H1 (cell line): ENCODE measurements at regions not wholly inside any gene's neighbourhood (a gene's known extent, or its start where the extent isn't known, plus 50 kb on each side); places are given as distances from the start of the nearest gene placed in this dataset.
A peak's percentile ranks its signal among the peaks of the same experiment; 100 is the strongest.

Experiments used
- CTCF ChIA-PET: fragments of 300-600 bp; sonication (Branson Sonifier 250); formaldehyde crosslinking; loops from one replicate; lab custom pipeline; 2021; ENCODE audit not compliant: partially characterized antibody; lab: Charles Lee
- POLR2A ChIA-PET: fragments of 300-600 bp; sonication (Branson Sonifier 250); formaldehyde crosslinking; loops from one replicate; lab custom pipeline; 2021; ENCODE audit warnings: inconsistent platforms; ENCODE audit not compliant: partially characterized antibody; lab: Charles Lee
- DNase-seq, 2 experiments: peaks; one replicate each; pipeline versions ENCODE4 v3.0.0 to v3.0.0-alpha.2; 2010 to 2022; ENCODE audit warnings: low spot score in 2 of 2, low read depth in 1 of 2, mixed read lengths in 1 of 2
- FAIRE-seq: peaks from 2 replicates; lab custom pipeline; 2011; peaks lifted over from hg19 to GRCh38; lab: Jason Lieb, UNC
- H2AFZ ChIP-seq: 2 replicates; pipeline ENCODE4 v1.8.1; 2012; ENCODE audit warnings: low read length, inconsistent platforms
- H2AK5ac ChIP-seq: 2 replicates; pipeline ENCODE4 v1.6.1; 2013; ENCODE audit warnings: low read depth, low read length
- H2BK120ac ChIP-seq: replicated peaks from 2 replicates; pipeline ENCODE3; 2013; ENCODE audit warnings: low read depth, low read length, inconsistent platforms
- H2BK12ac ChIP-seq: 2 replicates; pipeline ENCODE4 v1.6.1; 2013; ENCODE audit warnings: low read depth, low read length
- H2BK15ac ChIP-seq: 2 replicates; pipeline ENCODE4 v1.6.1; 2013; ENCODE audit warnings: low read length
- H2BK20ac ChIP-seq: 2 replicates; pipeline ENCODE4 v1.6.1; 2013; ENCODE audit warnings: low read length
- H2BK5ac ChIP-seq: 2 replicates; pipeline ENCODE4 v1.6.1; 2013; ENCODE audit warnings: low read depth, low read length
- H3K14ac ChIP-seq: 2 replicates; pipeline ENCODE4 v1.6.1; 2013; ENCODE audit warnings: inconsistent platforms; ENCODE audit not compliant: insufficient read length
- H3K18ac ChIP-seq: 2 replicates; pipeline ENCODE4 v1.6.1; 2013; ENCODE audit warnings: low read length; ENCODE audit errors: extremely low read depth
- H3K23ac ChIP-seq: 2 replicates; pipeline ENCODE4 v1.6.1; 2013; ENCODE audit warnings: inconsistent platforms; ENCODE audit not compliant: insufficient read length
- H3K23me2 ChIP-seq: 2 replicates; pipeline ENCODE4 v1.6.1; 2013; ENCODE audit warnings: low read depth, low read length
- H3K27ac ChIP-seq: 2 replicates; pipeline ENCODE4 v1.6.1; 2011; ENCODE audit warnings: low read depth, low read length, inconsistent platforms
- H3K27me3 ChIP-seq, 4 experiments: replicated peaks in 1 of 4; 1 replicate in 1 of 4; 2 replicates in 3 of 4; pipeline versions ENCODE4 v1.6.1 to v1.8.1; 2011 to 2013; ENCODE audit warnings: low read length in 3 of 4, mild to moderate bottlenecking in 3 of 4, inconsistent platforms in 2 of 4, mixed read lengths in 2 of 4, moderate library complexity in 1 of 4; ENCODE audit not compliant: control insufficient read depth in 3 of 4, insufficient read depth in 3 of 4; ENCODE audit errors: extremely low read depth in 1 of 4
- H3K36me3 ChIP-seq, 4 experiments: 2 replicates each; pipeline versions ENCODE4 v1.6.1 to v1.8.1; 2011 to 2013; ENCODE audit warnings: mild to moderate bottlenecking in 4 of 4, low read length in 3 of 4, moderate library complexity in 2 of 4, control low read depth in 1 of 4, inconsistent platforms in 1 of 4; ENCODE audit not compliant: insufficient read depth in 4 of 4, control insufficient read depth in 2 of 4
- H3K4ac ChIP-seq: replicated peaks from 2 replicates; pipeline ENCODE3; 2013; ENCODE audit warnings: low read length, low read depth, mixed read lengths, inconsistent platforms; ENCODE audit not compliant: insufficient read length
- H3K4me1 ChIP-seq, 4 experiments: replicated peaks in 1 of 4; 1 replicate in 1 of 4; 2 replicates in 3 of 4; pipeline versions ENCODE4 v1.6.1 to v1.8.1; 2011 to 2013; ENCODE audit warnings: low read length in 3 of 4, inconsistent platforms in 2 of 4, mixed read lengths in 1 of 4; ENCODE audit not compliant: insufficient read depth in 4 of 4, control insufficient read depth in 3 of 4
- H3K4me2 ChIP-seq, 2 experiments: 2 replicates each; pipeline versions ENCODE4 v1.6.1 to v1.8.1; 2011 to 2013; ENCODE audit warnings: low read depth in 2 of 2, low read length in 2 of 2, control low read depth in 1 of 2, inconsistent platforms in 1 of 2, mild to moderate bottlenecking in 1 of 2; ENCODE audit not compliant: insufficient read depth in 1 of 2
- H3K4me3 ChIP-seq, 4 experiments: fragments of 200-600, 300-600 bp in 1 of 4; sonication (generic), shearing (Covaris generic), sonication (Bioruptor Twin) in 1 of 4; 2 replicates each; pipeline versions ENCODE4 v1.5.1 to v1.8.1; 2011 to 2016; ENCODE audit warnings: low read length in 4 of 4, low read depth in 3 of 4, control low read depth in 2 of 4, inconsistent platforms in 2 of 4, mild to moderate bottlenecking in 2 of 4, mixed read lengths in 1 of 4, moderate library complexity in 1 of 4; ENCODE audit not compliant: insufficient read depth in 2 of 4; ENCODE audit errors: extremely low read depth in 1 of 4
- H3K56ac ChIP-seq: replicated peaks from 2 replicates; pipeline ENCODE3; 2013; ENCODE audit warnings: low read depth, mild to moderate bottlenecking, mixed read lengths, low read length, inconsistent platforms; ENCODE audit not compliant: insufficient read length
- H3K79me1 ChIP-seq: 2 replicates; pipeline ENCODE4 v1.6.1; 2013; ENCODE audit warnings: low read depth, low read length, control low read depth
- H3K79me2 ChIP-seq, 2 experiments: 2 replicates each; pipeline versions ENCODE4 v1.6.1 to v1.8.1; 2012 to 2013; ENCODE audit warnings: low read length in 2 of 2, mild to moderate bottlenecking in 2 of 2, inconsistent platforms in 1 of 2; ENCODE audit not compliant: insufficient read depth in 2 of 2, control insufficient read depth in 1 of 2
- H3K9ac ChIP-seq, 4 experiments: replicated peaks in 1 of 4; 1 replicate in 1 of 4; 2 replicates in 3 of 4; pipeline versions ENCODE4 v1.6.1 to v1.8.1; 2011 to 2013; ENCODE audit warnings: low read depth in 3 of 4, low read length in 3 of 4, control low read depth in 2 of 4, mild to moderate bottlenecking in 2 of 4, moderate library complexity in 2 of 4, inconsistent platforms in 1 of 4; ENCODE audit errors: extremely low read depth in 1 of 4
- H3K9me3 ChIP-seq, 2 experiments: 2 replicates each; pipeline versions ENCODE4 v1.6.1 to v1.8.1; 2012 to 2013; ENCODE audit warnings: mild to moderate bottlenecking in 2 of 2, moderate library complexity in 2 of 2, control low read depth in 1 of 2, inconsistent platforms in 1 of 2, low read depth in 1 of 2, low read length in 1 of 2, mixed read lengths in 1 of 2; ENCODE audit not compliant: insufficient read depth in 2 of 2
- H4K20me1 ChIP-seq, 2 experiments: replicated peaks in 1 of 2; 2 replicates each; pipeline versions ENCODE3 to v1.8.1; 2011 to 2013; ENCODE audit warnings: inconsistent platforms in 2 of 2, low read length in 2 of 2, mild to moderate bottlenecking in 1 of 2; ENCODE audit not compliant: insufficient read depth in 2 of 2, control insufficient read depth in 1 of 2
- H4K5ac ChIP-seq: 2 replicates; pipeline ENCODE4 v1.6.1; 2013; ENCODE audit warnings: low read length, low read depth, mixed read lengths, inconsistent platforms; ENCODE audit not compliant: insufficient read length
- H4K8ac ChIP-seq: 2 replicates; pipeline ENCODE4 v1.8.0; 2013; ENCODE audit warnings: mild to moderate bottlenecking, moderate library complexity, low read length, inconsistent platforms; ENCODE audit not compliant: insufficient read depth; ENCODE audit errors: extremely low read depth
- H4K91ac ChIP-seq: replicated peaks from 2 replicates; pipeline ENCODE3; 2013; ENCODE audit warnings: low read length, mixed read lengths, inconsistent platforms; ENCODE audit not compliant: insufficient read length
- CBX5 ChIP-seq: fragments of 300-800, 300-1000 bp; sonication (generic); IDR thresholded peaks from 2 replicates; pipeline ENCODE4 v1.7.1; 2016; ENCODE audit warnings: antibody characterized with exemption, low read length, low read depth
- EGR1 ChIP-seq: IDR thresholded peaks from 2 replicates; pipeline ENCODE4 v1.6.1; 2011; ENCODE audit warnings: low read depth, low read length, borderline replicate concordance
- EP300 ChIP-seq, 2 experiments: IDR thresholded peaks; 1 replicate in 1 of 2; 2 replicates in 1 of 2; pipeline ENCODE4 v1.6.1; 2011 to 2012; ENCODE audit warnings: low read depth in 2 of 2, low read length in 2 of 2, mild to moderate bottlenecking in 2 of 2, borderline replicate concordance in 1 of 2, inconsistent platforms in 1 of 2, moderate library complexity in 1 of 2
- EZH2 ChIP-seq: fragments of 200-600 bp; sonication (generic); IDR thresholded peaks from 2 replicates; pipeline ENCODE4 v1.7.1; 2012; ENCODE audit warnings: low read depth, mild to moderate bottlenecking, moderate library complexity, low read length, inconsistent platforms; ENCODE audit not compliant: severe bottlenecking
- NANOG ChIP-seq: IDR thresholded peaks from 2 replicates; pipeline ENCODE4 v1.6.1; 2011; ENCODE audit warnings: low read length, low read depth, mild to moderate bottlenecking, inconsistent platforms; ENCODE audit not compliant: insufficient read depth, poor library complexity, severe bottlenecking
- NRF1 ChIP-seq: IDR thresholded peaks from 2 replicates; pipeline ENCODE4 v1.6.1; 2011; ENCODE audit warnings: mild to moderate bottlenecking, low read depth, low read length, improper control_type of control experiment
- RAD21 ChIP-seq, 2 experiments: IDR thresholded peaks in 1 of 2; conservative IDR thresholded peaks in 1 of 2; 2 replicates each; pipeline ENCODE4 v1.6.1; 2011; ENCODE audit warnings: low read depth in 2 of 2, low read length in 2 of 2, improper control_type of control experiment in 1 of 2, inconsistent platforms in 1 of 2, mild to moderate bottlenecking in 1 of 2, moderate library complexity in 1 of 2
- RFX5 ChIP-seq: IDR thresholded peaks from 2 replicates; pipeline ENCODE4 v1.6.1; 2011; ENCODE audit warnings: low read depth, low read length, improper control_type of control experiment, borderline replicate concordance
- TBP ChIP-seq: IDR thresholded peaks from 2 replicates; pipeline ENCODE4 v1.6.1; 2011; ENCODE audit warnings: low read depth, low read length, improper control_type of control experiment
- WGBS, 2 experiments: shearing (Covaris generic) in 1 of 2; methylation state at CpG; one replicate each; pipeline versions ENCODE4 v1.1.6 to v1.1.7; 2013 to 2015; ENCODE audit warnings: low lambda C conversion rate in 2 of 2, mixed read lengths in 2 of 2, inconsistent platforms in 1 of 2, low coverage in 1 of 2, missing lambda C conversion rate in 1 of 2; ENCODE audit not compliant: insufficient replicate concordance in 2 of 2, insufficient coverage in 1 of 2, insufficient read length in 1 of 2; ENCODE audit errors: extremely low coverage in 1 of 2, missing lambda C conversion rate in 1 of 2; 5-methylcytosine and 5-hydroxymethylcytosine counted together

DNA sequence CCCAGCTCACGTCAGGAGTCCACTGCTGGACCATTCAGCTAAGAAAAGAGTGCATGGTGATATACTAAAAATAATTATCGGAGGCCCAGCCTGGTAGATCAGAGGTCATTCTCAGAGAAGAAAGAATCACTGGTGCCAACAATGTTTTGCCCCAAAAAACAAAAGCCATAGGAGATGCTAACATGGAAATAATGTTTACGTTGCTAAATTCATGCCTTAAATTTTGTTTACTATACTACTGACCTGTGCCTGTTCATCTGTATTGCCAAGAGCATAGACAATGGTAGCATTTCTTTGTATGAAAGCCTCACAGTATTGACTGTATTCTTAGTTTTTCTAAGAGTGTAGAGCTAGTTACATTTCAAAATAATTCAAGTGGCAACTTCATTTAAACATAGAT is 138.1 kb upstream of the GPR149 start:
- Histone ChIP-seq H4K8ac (no peak overlapping the region), H4K20me1 (no peaks in the 10 kb centered on the region), H2BK12ac (no peak overlapping the region), H3K23ac (no peak overlapping the region), H3K56ac (no peak overlapping the region), H3K79me2 (no peaks in the 10 kb centered on the region), H3K9me3 (no peaks in the 10 kb centered on the region), H3K27me3 (no peaks in the 10 kb centered on the region), H2BK5ac (no peak overlapping the region), H3K27ac (no peak overlapping the region), H4K91ac (no peak overlapping the region), H3K4me3 (no peak overlapping the region), H3K36me3 (no peaks in the 10 kb centered on the region), H2BK15ac (no peak overlapping the region), H3K79me1 (no peaks in the 10 kb centered on the region), H2BK120ac (no peak overlapping the region), H2AK5ac (no peak overlapping the region), H3K18ac (no peak overlapping the region), H4K5ac (no peak overlapping the region), H3K23me2 (no peaks in the 10 kb centered on the region; the same call in 1 of the 2 replicates), H3K4ac (no peak overlapping the region), H2AFZ (0 out of 2 replicates have a peak overlapping the region, but pooled peaks have one; percentile 34), H3K14ac (no peak overlapping the region), H3K9ac (no peak overlapping the region), H2BK20ac (no peak overlapping the region), H3K4me1 (no peaks in the 10 kb centered on the region), H3K4me2 (no peak overlapping the region)
- TF ChIP-seq CBX5 (no peak), NANOG (no peak), RAD21 (IDR thresholded peaks at IDR 0.05 in 1 of 2, conservative IDR thresholded peaks at IDR 0.05 in 1 of 2; ENCODE audit: low read depth in 2 of 2, low read length in 2 of 2) (no peak), NRF1 (no peak), EGR1 (no peak), TBP (no peak), EP300 (IDR thresholded peaks at IDR 0.05; ENCODE audit: borderline replicate concordance in 1 of 2, low read depth in 2 of 2, low read length in 2 of 2) (no peak), RFX5 (no peak), EZH2 (no peak)
- ChIA-PET POLR2A (no interaction called here), CTCF (interaction anchor here (0.6 to 2.1 kb wide), 4 partner anchors 16 to 289 kb away, joined by 3 to 6 read pairs (median 4); no protein-coding TSS in a partner anchor)
- WGBS, 2 experiments, result 96% methylated on average over 3 of the region's 3 CpGs; no CpG with 5 or more reads in 1 of the 2 experiments
- FAIRE-seq, result no peak
- DNase-seq, result no peak
